ENCODE measurements at regions not wholly inside any gene's neighbourhood (a gene's known extent, or its start where the extent isn't known, plus 50 kb on each side); places are given as distances from the start of the nearest gene placed in this dataset.

GRCh38 chr5:89016741-89017303 is 133.8 kb upstream of the MEF2C start:
- TF ChIP-seq CTCF (IDR thresholded peaks at IDR 0.05) (no peak), POLR2A (IDR thresholded peaks at IDR 0.05) (no peak), POLR2AphosphoS5 (IDR thresholded peaks at IDR 0.05) (no peak), EP300 (IDR thresholded peaks at IDR 0.05) (no peak)
